Hepatocyte (in vitro differentiated cells): ENCODE measurements at regions not wholly inside any gene's neighbourhood (a gene's known extent, or its start where the extent isn't known, plus 50 kb on each side); places are given as distances from the start of the nearest gene placed in this dataset.

Experiments used
- DNase-seq: peaks from one replicate; pipeline ENCODE4 v3.0.0-alpha.2; 2016; ENCODE audit warnings: low spot score
- H2AFZ ChIP-seq: fragments of 200-600 bp; sonication (generic); 2 replicates; pipeline ENCODE4 v1.6.0; 2016; ENCODE audit warnings: antibody characterized with exemption, mild to moderate bottlenecking
- H3K27ac ChIP-seq: fragments of 200-600 bp; sonication (generic); 2 replicates; pipeline ENCODE4 v1.5.1; 2016; ENCODE audit warnings: mild to moderate bottlenecking
- H3K27me3 ChIP-seq: fragments of 200-600 bp; sonication (generic); 2 replicates; pipeline ENCODE4 v1.6.1; 2016
- H3K36me3 ChIP-seq: fragments of 200-600 bp; sonication (generic); replicated peaks from 2 replicates; pipeline ENCODE4 v1.5.1; 2016; ENCODE audit warnings: low read depth; ENCODE audit not compliant: insufficient read depth
- H3K4me1 ChIP-seq: fragments of 200-600 bp; sonication (generic); 2 replicates; pipeline ENCODE4 v1.5.1; 2016; ENCODE audit warnings: mild to moderate bottlenecking, moderate library complexity; ENCODE audit not compliant: insufficient read depth
- H3K4me2 ChIP-seq: fragments of 200-600 bp; sonication (generic); 2 replicates; pipeline ENCODE4 v1.6.0; 2016
- H3K4me3 ChIP-seq: fragments of 200-600 bp; sonication (generic); 2 replicates; pipeline ENCODE4 v1.5.1; 2016; ENCODE audit warnings: mild to moderate bottlenecking
- H3K79me2 ChIP-seq: fragments of 200-600 bp; sonication (generic); 2 replicates; pipeline ENCODE4 v1.6.0; 2017; ENCODE audit warnings: mild to moderate bottlenecking
- H3K9me2 ChIP-seq: fragments of 200-600 bp; sonication (generic); replicated peaks from 2 replicates; pipeline ENCODE4 v1.6.0; 2017; ENCODE audit warnings: mild to moderate bottlenecking; ENCODE audit not compliant: insufficient read depth
- H3K9me3 ChIP-seq: fragments of 200-600 bp; sonication (generic); 2 replicates; pipeline ENCODE4 v1.5.1; 2016; ENCODE audit warnings: low read depth, mild to moderate bottlenecking
- H4K20me1 ChIP-seq: fragments of 200-600 bp; sonication (generic); 2 replicates; pipeline ENCODE4 v1.6.0; 2016; ENCODE audit warnings: mild to moderate bottlenecking; ENCODE audit not compliant: insufficient read depth, poor library complexity, severe bottlenecking
- EZH2 ChIP-seq: fragments of 200-600 bp; sonication (generic); IDR thresholded peaks from 2 replicates; pipeline ENCODE4 v1.6.1; 2016; ENCODE audit warnings: antibody characterized with exemption, mild to moderate bottlenecking, borderline replicate concordance
- EZH2phosphoT487 ChIP-seq: fragments of 200-600 bp; sonication (generic); IDR thresholded peaks from one replicate; pipeline ENCODE4 v1.6.1; 2018; ENCODE audit warnings: antibody characterized with exemption, mild to moderate bottlenecking, low read depth, moderate library complexity; ENCODE audit not compliant: unreplicated experiment, severe bottlenecking
- WGBS: methylation state at CpG from one replicate; pipeline ENCODE4 v1.1.6; 2016; ENCODE audit warnings: low lambda C conversion rate; ENCODE audit errors: missing lambda C conversion rate; 5-methylcytosine and 5-hydroxymethylcytosine counted together
- TF ChIP-seq, protein P1 (sequence below): fragments of 200-600 bp; sonication (generic); IDR thresholded peaks from 2 replicates; pipeline ENCODE4 v1.5.1; 2016; ENCODE audit warnings: antibody characterized with exemption, mild to moderate bottlenecking; ENCODE audit not compliant: poor library complexity

- Histone ChIP-seq H4K20me1 (no peaks in the 10 kb centered on the region), H3K27me3 (peaks cover 20% of the 10 kb centered on the region), H3K9me3 (no peaks in the 10 kb centered on the region), H3K9me2 (no peaks in the 10 kb centered on the region), H3K4me2 (no peak overlapping the region), H2AFZ (no peak overlapping the region), H3K79me2 (no peaks in the 10 kb centered on the region), H3K27ac (no peak overlapping the region), H3K4me1 (no peaks in the 10 kb centered on the region), H3K36me3 (no peaks in the 10 kb centered on the region), H3K4me3 (no peak overlapping the region)
- DNase-seq: no peak
- 86% methylated on average over 11 of the region's 11 CpGs for WGBS
- TF ChIP-seq, protein P1, sequence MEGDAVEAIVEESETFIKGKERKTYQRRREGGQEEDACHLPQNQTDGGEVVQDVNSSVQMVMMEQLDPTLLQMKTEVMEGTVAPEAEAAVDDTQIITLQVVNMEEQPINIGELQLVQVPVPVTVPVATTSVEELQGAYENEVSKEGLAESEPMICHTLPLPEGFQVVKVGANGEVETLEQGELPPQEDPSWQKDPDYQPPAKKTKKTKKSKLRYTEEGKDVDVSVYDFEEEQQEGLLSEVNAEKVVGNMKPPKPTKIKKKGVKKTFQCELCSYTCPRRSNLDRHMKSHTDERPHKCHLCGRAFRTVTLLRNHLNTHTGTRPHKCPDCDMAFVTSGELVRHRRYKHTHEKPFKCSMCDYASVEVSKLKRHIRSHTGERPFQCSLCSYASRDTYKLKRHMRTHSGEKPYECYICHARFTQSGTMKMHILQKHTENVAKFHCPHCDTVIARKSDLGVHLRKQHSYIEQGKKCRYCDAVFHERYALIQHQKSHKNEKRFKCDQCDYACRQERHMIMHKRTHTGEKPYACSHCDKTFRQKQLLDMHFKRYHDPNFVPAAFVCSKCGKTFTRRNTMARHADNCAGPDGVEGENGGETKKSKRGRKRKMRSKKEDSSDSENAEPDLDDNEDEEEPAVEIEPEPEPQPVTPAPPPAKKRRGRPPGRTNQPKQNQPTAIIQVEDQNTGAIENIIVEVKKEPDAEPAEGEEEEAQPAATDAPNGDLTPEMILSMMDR: no peak
- TF ChIP-seq EZH2phosphoT487 (no peak), EZH2 (no peak)
Measured at GRCh38 chr9:126112135-126112720, 214.4 kb upstream of the MVB12B start.

GRCh38 chr9:126113176-126113575, 213.5 kb upstream of the MVB12B start:
- Histone ChIP-seq H3K4me2 (no peak overlapping the region), H2AFZ (no peak overlapping the region), H3K9me2 (no peaks in the 10 kb centered on the region), H4K20me1 (no peaks in the 10 kb centered on the region), H3K4me1 (no peaks in the 10 kb centered on the region), H3K79me2 (no peaks in the 10 kb centered on the region), H3K27ac (no peak overlapping the region), H3K27me3 (peaks cover 16% of the 10 kb centered on the region), H3K36me3 (no peaks in the 10 kb centered on the region), H3K9me3 (no peaks in the 10 kb centered on the region), H3K4me3 (no peak overlapping the region)
- no peak for DNase-seq
- TF ChIP-seq, protein P1: no peak
- TF ChIP-seq EZH2phosphoT487 (no peak), EZH2 (no peak)
- WGBS: 89% methylated on average over 2 of the region's 2 CpGs

DNA sequence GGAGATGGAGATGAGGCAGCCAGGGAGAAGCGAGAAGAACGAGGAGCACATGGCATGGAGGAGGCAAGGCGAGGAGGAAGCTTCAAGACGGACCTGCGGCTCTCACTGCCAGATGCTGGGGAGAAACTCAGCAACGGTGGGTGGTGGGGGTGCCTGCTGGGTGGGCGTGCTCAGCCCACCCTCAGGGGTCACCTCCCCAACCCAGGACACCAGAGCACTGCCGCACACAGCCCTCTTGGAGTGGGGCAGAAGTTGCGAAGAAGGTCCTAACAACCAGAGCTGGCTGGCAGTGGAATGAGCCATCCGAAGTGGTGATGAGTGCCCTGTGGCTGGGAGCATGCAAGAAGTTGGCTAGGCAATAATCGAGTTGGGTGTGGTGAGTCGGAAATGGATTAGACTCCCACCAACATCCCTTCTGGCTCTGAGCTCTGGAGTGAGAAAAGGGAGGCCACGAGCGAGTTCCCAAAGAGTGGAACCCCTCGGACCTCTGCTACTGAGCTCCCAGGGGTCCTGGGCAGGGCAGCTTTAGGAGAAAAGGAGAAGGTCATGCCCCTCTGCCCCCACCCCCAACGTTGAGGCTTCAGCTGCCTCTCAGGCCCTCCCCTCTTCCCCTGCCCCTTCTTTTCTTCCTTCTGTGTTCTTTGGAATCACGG, 212.7 kb upstream of the MVB12B start:
- Histone ChIP-seq H2AFZ (no peak overlapping the region), H3K79me2 (no peaks in the 10 kb centered on the region), H3K4me2 (no peak overlapping the region), H3K4me1 (no peaks in the 10 kb centered on the region), H3K27ac (no peak overlapping the region), H3K36me3 (no peaks in the 10 kb centered on the region), H3K4me3 (no peak overlapping the region), H3K27me3 (peaks cover 9% of the 10 kb centered on the region), H3K9me2 (no peaks in the 10 kb centered on the region), H4K20me1 (no peaks in the 10 kb centered on the region), H3K9me3 (no peaks in the 10 kb centered on the region)
- TF ChIP-seq, protein P1: no peak
- no peak for TF ChIP-seq EZH2phosphoT487
- no peak for TF ChIP-seq EZH2
- 93% methylated on average over 16 of the region's 17 CpGs for WGBS
- no peak for DNase-seq
